ENCODE measurements at regions not wholly inside any gene's neighbourhood (a gene's known extent, or its start where the extent isn't known, plus 50 kb on each side); places are given as distances from the start of the nearest gene placed in this dataset.
"Not testable (repeated sequence)": the region's sequence is repeated elsewhere in the genome, so short reads cannot be mapped to it uniquely, and the experiment has no call there.

- TF ChIP-seq RCOR1 (IDR thresholded peaks at IDR 0.05; ENCODE audit: low read length); SMC3 (IDR thresholded peaks at IDR 0.05; ENCODE audit: low read depth, low read length); YY1 (IDR thresholded peaks at IDR 0.05; ENCODE audit: low read depth): not testable (repeated sequence)
Observed at GRCh38 chr4:118633476-118633875, 51.7 kb upstream of the METTL14 start.

Data from SK-N-SH (cell line).